AG20443 (cell line): ENCODE measurements at regions not wholly inside any gene's neighbourhood (a gene's known extent, or its start where the extent isn't known, plus 50 kb on each side); places are given as distances from the start of the nearest gene placed in this dataset.

ENCODE experiments used
- DNase-seq: peaks from one replicate; pipeline ENCODE4 v3.0.0; 2012; ENCODE audit warnings: low spot score, mixed read lengths

- DNase-seq = no peak
Observed at GRCh38 chrX:112137276-112137675, 54.7 kb upstream of the TRPC5 start.
